ENCODE measurements at regions not wholly inside any gene's neighbourhood (a gene's known extent, or its start where the extent isn't known, plus 50 kb on each side); places are given as distances from the start of the nearest gene placed in this dataset.

- TF ChIP-seq PKNOX1 (IDR thresholded peaks at IDR 0.05) (no peak), TARDBP (IDR thresholded peaks at IDR 0.05) (no peak), SP1 (IDR thresholded peaks at IDR 0.05) (no peak), HDGF (IDR thresholded peaks at IDR 0.05; ENCODE audit: borderline replicate concordance) (no peak), BHLHE40 (IDR thresholded peaks at IDR 0.05; ENCODE audit: borderline replicate concordance) (no peak), LEF1 (IDR thresholded peaks at IDR 0.05; ENCODE audit: borderline replicate concordance) (no peak), FOXA1 (IDR thresholded peaks at IDR 0.05) (no peak), FOXM1 (IDR thresholded peaks at IDR 0.05; ENCODE audit: borderline replicate concordance) (no peak)
These were observed 92.3 kb upstream of the SLC7A11 start for GRCh38 chr4:138334346-138335016.

All from HEK293T (cell line).